H9 (cell line): ENCODE measurements at regions not wholly inside any gene's neighbourhood (a gene's known extent, or its start where the extent isn't known, plus 50 kb on each side); places are given as distances from the start of the nearest gene placed in this dataset.

Experiments used
- DNase-seq: peaks from one replicate; pipeline ENCODE4 v3.0.0-alpha.2; 2017
- H2AFZ ChIP-seq: one replicate; pipeline ENCODE4 v1.6.1; 2013; ENCODE audit warnings: mild to moderate bottlenecking, low read length, control low read depth, moderate library complexity
- H2AK5ac ChIP-seq: 2 replicates; pipeline ENCODE4 v1.6.1; 2013; ENCODE audit warnings: low read length, control low read depth, mixed read lengths; ENCODE audit not compliant: insufficient read length
- H2BK120ac ChIP-seq: one replicate; pipeline ENCODE4 v1.6.1; 2013; ENCODE audit warnings: low read depth, mild to moderate bottlenecking, low read length, control low read depth, inconsistent platforms; ENCODE audit not compliant: poor library complexity, severe bottlenecking
- H2BK12ac ChIP-seq: 2 replicates; pipeline ENCODE4 v1.6.1; 2013; ENCODE audit warnings: low read length, control low read depth, mixed read lengths, low read depth; ENCODE audit not compliant: insufficient read length
- H2BK15ac ChIP-seq: 2 replicates; pipeline ENCODE4 v1.6.1; 2013; ENCODE audit warnings: low read depth, low read length, control low read depth
- H2BK20ac ChIP-seq: one replicate; pipeline ENCODE4 v1.6.1; 2013; ENCODE audit warnings: low read depth, mild to moderate bottlenecking, low read length, control low read depth, inconsistent platforms; ENCODE audit not compliant: poor library complexity, severe bottlenecking
- H2BK5ac ChIP-seq: 2 replicates; pipeline ENCODE4 v1.6.1; 2013; ENCODE audit warnings: low read length, control low read depth, mixed read lengths; ENCODE audit not compliant: insufficient read length
- H3K14ac ChIP-seq: 2 replicates; pipeline ENCODE4 v1.6.1; 2013; ENCODE audit warnings: low read length, control low read depth; ENCODE audit not compliant: insufficient read depth
- H3K18ac ChIP-seq: 2 replicates; pipeline ENCODE4 v1.6.1; 2013; ENCODE audit warnings: low read depth, mild to moderate bottlenecking, mixed read lengths, low read length, control low read depth; ENCODE audit not compliant: insufficient read length
- H3K23ac ChIP-seq: 2 replicates; pipeline ENCODE4 v1.6.1; 2013; ENCODE audit warnings: low read length, control low read depth, mixed read lengths, low read depth; ENCODE audit not compliant: insufficient read length
- H3K23me2 ChIP-seq: 2 replicates; pipeline ENCODE4 v1.6.1; 2013; ENCODE audit warnings: low read depth, mild to moderate bottlenecking, mixed read lengths, low read length, control low read depth; ENCODE audit not compliant: insufficient read length, poor library complexity, severe bottlenecking
- H3K27ac ChIP-seq: 2 replicates; pipeline ENCODE4 v1.5.1; 2013; ENCODE audit warnings: low read length, control low read depth, mixed read lengths, low read depth; ENCODE audit not compliant: insufficient read length
- H3K27me3 ChIP-seq: 2 replicates; pipeline ENCODE4 v1.6.1; 2013; ENCODE audit warnings: low read length, control low read depth, inconsistent platforms; ENCODE audit not compliant: insufficient read depth
- H3K4ac ChIP-seq: 2 replicates; pipeline ENCODE4 v1.6.1; 2013; ENCODE audit warnings: low read depth, mild to moderate bottlenecking, control low read depth, inconsistent platforms, low read length, moderate library complexity
- H3K4me1 ChIP-seq: 2 replicates; pipeline ENCODE4 v1.6.1; 2013; ENCODE audit warnings: low read length, control low read depth, inconsistent platforms; ENCODE audit not compliant: insufficient read depth
- H3K4me2 ChIP-seq: 2 replicates; pipeline ENCODE4 v1.6.1; 2013; ENCODE audit warnings: low read length, control low read depth, mixed read lengths; ENCODE audit not compliant: insufficient read length, insufficient read depth
- H3K56ac ChIP-seq: 2 replicates; pipeline ENCODE4 v1.6.1; 2013; ENCODE audit warnings: low read depth, mild to moderate bottlenecking, mixed read lengths, low read length, control low read depth; ENCODE audit not compliant: insufficient read length
- H3K79me1 ChIP-seq: 2 replicates; pipeline ENCODE4 v1.6.1; 2013; ENCODE audit warnings: low read depth, mild to moderate bottlenecking, moderate library complexity, low read length, control low read depth, inconsistent platforms; ENCODE audit not compliant: insufficient read depth, poor library complexity, severe bottlenecking
- H3K79me2 ChIP-seq: 2 replicates; pipeline ENCODE4 v1.6.1; 2013; ENCODE audit warnings: low read length, control low read depth, inconsistent platforms; ENCODE audit not compliant: insufficient read depth
- H3K9ac ChIP-seq: 2 replicates; pipeline ENCODE4 v1.6.1; 2013; ENCODE audit warnings: low read length, control low read depth, mixed read lengths; ENCODE audit not compliant: insufficient read length; ENCODE audit errors: extremely low read depth
- H3K9me3 ChIP-seq: one replicate; pipeline ENCODE4 v1.6.1; 2013; ENCODE audit warnings: low read depth, low read length, inconsistent platforms; ENCODE audit not compliant: control insufficient read depth
- H3T11ph ChIP-seq: one replicate; pipeline ENCODE4 v1.6.1; 2013; ENCODE audit warnings: mild to moderate bottlenecking, low read length, control low read depth, inconsistent platforms
- H4K20me1 ChIP-seq: one replicate; pipeline ENCODE4 v1.6.1; 2013; ENCODE audit not compliant: control insufficient read depth, insufficient read length, insufficient read depth
- H4K5ac ChIP-seq: 2 replicates; pipeline ENCODE4 v1.6.1; 2013; ENCODE audit warnings: low read depth, mild to moderate bottlenecking, mixed read lengths, low read length, control low read depth; ENCODE audit not compliant: insufficient read length
- H4K8ac ChIP-seq: replicated peaks from 2 replicates; pipeline ENCODE4 v1.6.1; 2013; ENCODE audit warnings: low read length, control low read depth, mixed read lengths, low read depth; ENCODE audit not compliant: insufficient read length
- H4K91ac ChIP-seq: 2 replicates; pipeline ENCODE4 v1.6.1; 2013; ENCODE audit warnings: low read depth, mild to moderate bottlenecking, moderate library complexity, mixed read lengths, low read length, control low read depth; ENCODE audit not compliant: insufficient read length
- H3K27ac Mint-ChIP-seq, 3 experiments: 2 replicates in 2 of 3; 3 replicates in 1 of 3; pipeline ENCODE4 v1.8.0; 2020 to 2021; ENCODE audit warnings: mixed read lengths in 3 of 3, mild to moderate bottlenecking in 1 of 3, moderate library complexity in 1 of 3
- H3K27me3 Mint-ChIP-seq: 2 replicates; pipeline ENCODE4 v1.8.0; 2021; ENCODE audit warnings: low read depth, mild to moderate bottlenecking, moderate library complexity, mixed read lengths
- H3K36me3 Mint-ChIP-seq, 3 experiments: 2 replicates in 2 of 3; 3 replicates in 1 of 3; pipeline ENCODE4 v1.8.0; 2020 to 2021; ENCODE audit warnings: low read depth in 3 of 3, mixed read lengths in 3 of 3; ENCODE audit not compliant: insufficient read depth in 1 of 3
- H3K4me1 Mint-ChIP-seq, 2 experiments: 2 replicates each; pipeline ENCODE4 v1.8.0; 2020; ENCODE audit warnings: mixed read lengths in 2 of 2
- H3K4me3 Mint-ChIP-seq, 2 experiments: 2 replicates in 1 of 2; 3 replicates in 1 of 2; pipeline ENCODE4 v1.8.0; 2020 to 2021; ENCODE audit warnings: mild to moderate bottlenecking in 2 of 2, mixed read lengths in 2 of 2, moderate library complexity in 1 of 2
- H3K9me3 Mint-ChIP-seq, 2 experiments: 2 replicates in 1 of 2; 3 replicates in 1 of 2; pipeline ENCODE4 v1.8.0; 2020; ENCODE audit warnings: mild to moderate bottlenecking in 2 of 2, mixed read lengths in 2 of 2, moderate library complexity in 1 of 2
- WGBS: extraction: QIAGEN DNeasy Blood & Tissue Kit; methylation state at CpG from one replicate; pipeline ENCODE4 v1.1.7; 2013; ENCODE audit warnings: missing lambda C conversion rate, low lambda C conversion rate, mixed read lengths; ENCODE audit not compliant: insufficient read length; ENCODE audit errors: extremely low coverage; 5-methylcytosine and 5-hydroxymethylcytosine counted together
- TF ChIP-seq, protein P1 (sequence below): fragments of 200-600 bp; sonication (generic); conservative IDR thresholded peaks from 3 replicates; pipeline ENCODE4 v1.8.0; 2021; ENCODE audit warnings: antibody characterized with exemption, mild to moderate bottlenecking

DNA sequence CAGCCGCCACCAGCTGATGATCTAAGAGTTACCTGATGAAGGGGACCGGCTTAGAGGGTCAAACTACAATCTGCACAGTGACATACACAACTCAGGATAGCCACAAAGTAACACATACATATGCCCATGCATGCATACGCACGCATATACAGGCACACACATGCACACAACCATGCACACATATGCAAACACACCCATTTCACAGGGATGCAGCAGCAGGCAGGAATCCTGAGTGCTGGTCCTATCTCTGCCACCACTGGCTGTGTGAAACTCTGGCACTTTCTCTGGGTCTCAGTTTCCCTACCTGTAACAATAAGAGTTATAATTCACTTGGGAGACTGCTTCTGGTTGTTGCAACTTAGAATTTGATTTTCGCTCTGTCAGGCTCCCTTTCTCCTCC, 520.2 kb downstream of the PTPRU start:
- Histone ChIP-seq H2AFZ (no peak overlapping the region), H4K20me1 (no peaks in the 10 kb centered on the region), H3K14ac (no peak overlapping the region), H3K56ac (no peak overlapping the region), H3K79me2 (no peaks in the 10 kb centered on the region), H4K91ac (no peak overlapping the region), H3K27ac (no peak overlapping the region), H2BK20ac (no peak overlapping the region), H2BK5ac (no peak overlapping the region), H2BK120ac (no peak overlapping the region), H2BK12ac (no peak overlapping the region), H2AK5ac (no peak overlapping the region), H3K27me3 (no peaks in the 10 kb centered on the region), H3K4me2 (no peak overlapping the region), H3K9ac (no peak overlapping the region), H3K4me1 (no peaks in the 10 kb centered on the region), H4K5ac (no peak overlapping the region), H3K23me2 (no peaks in the 10 kb centered on the region), H3K23ac (no peak overlapping the region), H3K79me1 (no peaks in the 10 kb centered on the region), H4K8ac (no peak overlapping the region), H3K18ac (no peak overlapping the region), H3T11ph (no peak overlapping the region), H3K4ac (no peak overlapping the region), H3K9me3 (no peaks in the 10 kb centered on the region), H2BK15ac (no peak overlapping the region)
- peak; percentile 4 for DNase-seq
- Mint-ChIP-seq H3K27ac (no peak overlapping the region; a peak in 1 of 7 replicates), H3K27me3 (peaks cover 2% of the 10 kb centered on the region), H3K4me1 (no peaks in the 10 kb centered on the region; a peak in 1 of 4 replicates), H3K4me3 (no peak overlapping the region), H3K9me3 (no peaks in the 10 kb centered on the region), H3K36me3 (no peaks in the 10 kb centered on the region)
- TF ChIP-seq, protein P1, sequence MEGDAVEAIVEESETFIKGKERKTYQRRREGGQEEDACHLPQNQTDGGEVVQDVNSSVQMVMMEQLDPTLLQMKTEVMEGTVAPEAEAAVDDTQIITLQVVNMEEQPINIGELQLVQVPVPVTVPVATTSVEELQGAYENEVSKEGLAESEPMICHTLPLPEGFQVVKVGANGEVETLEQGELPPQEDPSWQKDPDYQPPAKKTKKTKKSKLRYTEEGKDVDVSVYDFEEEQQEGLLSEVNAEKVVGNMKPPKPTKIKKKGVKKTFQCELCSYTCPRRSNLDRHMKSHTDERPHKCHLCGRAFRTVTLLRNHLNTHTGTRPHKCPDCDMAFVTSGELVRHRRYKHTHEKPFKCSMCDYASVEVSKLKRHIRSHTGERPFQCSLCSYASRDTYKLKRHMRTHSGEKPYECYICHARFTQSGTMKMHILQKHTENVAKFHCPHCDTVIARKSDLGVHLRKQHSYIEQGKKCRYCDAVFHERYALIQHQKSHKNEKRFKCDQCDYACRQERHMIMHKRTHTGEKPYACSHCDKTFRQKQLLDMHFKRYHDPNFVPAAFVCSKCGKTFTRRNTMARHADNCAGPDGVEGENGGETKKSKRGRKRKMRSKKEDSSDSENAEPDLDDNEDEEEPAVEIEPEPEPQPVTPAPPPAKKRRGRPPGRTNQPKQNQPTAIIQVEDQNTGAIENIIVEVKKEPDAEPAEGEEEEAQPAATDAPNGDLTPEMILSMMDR = no peak
- no CpG with 5 or more reads among the region's 5 CpGs for WGBS
